HFFc6 (cell line): ENCODE measurements at regions not wholly inside any gene's neighbourhood (a gene's known extent, or its start where the extent isn't known, plus 50 kb on each side); places are given as distances from the start of the nearest gene placed in this dataset.

ENCODE experiments used
- DNase-seq: peaks from one replicate; pipeline ENCODE4 v3.0.0-alpha.2; 2018
- H3K27ac Mint-ChIP-seq: 2 replicates; pipeline ENCODE4 v1.8.0; 2020; ENCODE audit warnings: mild to moderate bottlenecking, mixed read lengths
- H3K27me3 Mint-ChIP-seq: 2 replicates; pipeline ENCODE4 v1.8.0; 2021; ENCODE audit warnings: mild to moderate bottlenecking, moderate library complexity, mixed read lengths; ENCODE audit not compliant: insufficient read depth
- H3K36me3 Mint-ChIP-seq: 2 replicates; pipeline ENCODE4 v1.8.0; 2021; ENCODE audit warnings: low read depth, mixed read lengths
- H3K4me1 Mint-ChIP-seq: 2 replicates; pipeline ENCODE4 v1.8.0; 2020; ENCODE audit warnings: low read depth, mixed read lengths
- H3K4me3 Mint-ChIP-seq: 2 replicates; pipeline ENCODE4 v1.8.0; 2020; ENCODE audit warnings: mild to moderate bottlenecking, moderate library complexity, mixed read lengths
- H3K9me3 Mint-ChIP-seq: 2 replicates; pipeline ENCODE4 v1.8.0; 2020; ENCODE audit warnings: mild to moderate bottlenecking, mixed read lengths
- TF ChIP-seq, protein P1 (sequence below): fragments of 200-600 bp; sonication (generic); IDR thresholded peaks from 2 replicates; pipeline ENCODE4 v1.5.0; 2021; ENCODE audit warnings: antibody characterized with exemption, mild to moderate bottlenecking

GRCh38 chr17:79560527-79560926 lies 50.3 kb downstream of the RBFOX3 start:
- Mint-ChIP-seq H3K9me3 (peaks cover 23% of the 10 kb centered on the region), H3K4me1 (peaks cover 10% of the 10 kb centered on the region; the same call in 1 of the 2 replicates), H3K4me3 (no peak overlapping the region), H3K27ac (no peak overlapping the region), H3K36me3 (no peaks in the 10 kb centered on the region), H3K27me3 (peaks cover 6% of the 10 kb centered on the region)
- TF ChIP-seq, protein P1, sequence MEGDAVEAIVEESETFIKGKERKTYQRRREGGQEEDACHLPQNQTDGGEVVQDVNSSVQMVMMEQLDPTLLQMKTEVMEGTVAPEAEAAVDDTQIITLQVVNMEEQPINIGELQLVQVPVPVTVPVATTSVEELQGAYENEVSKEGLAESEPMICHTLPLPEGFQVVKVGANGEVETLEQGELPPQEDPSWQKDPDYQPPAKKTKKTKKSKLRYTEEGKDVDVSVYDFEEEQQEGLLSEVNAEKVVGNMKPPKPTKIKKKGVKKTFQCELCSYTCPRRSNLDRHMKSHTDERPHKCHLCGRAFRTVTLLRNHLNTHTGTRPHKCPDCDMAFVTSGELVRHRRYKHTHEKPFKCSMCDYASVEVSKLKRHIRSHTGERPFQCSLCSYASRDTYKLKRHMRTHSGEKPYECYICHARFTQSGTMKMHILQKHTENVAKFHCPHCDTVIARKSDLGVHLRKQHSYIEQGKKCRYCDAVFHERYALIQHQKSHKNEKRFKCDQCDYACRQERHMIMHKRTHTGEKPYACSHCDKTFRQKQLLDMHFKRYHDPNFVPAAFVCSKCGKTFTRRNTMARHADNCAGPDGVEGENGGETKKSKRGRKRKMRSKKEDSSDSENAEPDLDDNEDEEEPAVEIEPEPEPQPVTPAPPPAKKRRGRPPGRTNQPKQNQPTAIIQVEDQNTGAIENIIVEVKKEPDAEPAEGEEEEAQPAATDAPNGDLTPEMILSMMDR = no peak
- no peak for DNase-seq

DNA sequence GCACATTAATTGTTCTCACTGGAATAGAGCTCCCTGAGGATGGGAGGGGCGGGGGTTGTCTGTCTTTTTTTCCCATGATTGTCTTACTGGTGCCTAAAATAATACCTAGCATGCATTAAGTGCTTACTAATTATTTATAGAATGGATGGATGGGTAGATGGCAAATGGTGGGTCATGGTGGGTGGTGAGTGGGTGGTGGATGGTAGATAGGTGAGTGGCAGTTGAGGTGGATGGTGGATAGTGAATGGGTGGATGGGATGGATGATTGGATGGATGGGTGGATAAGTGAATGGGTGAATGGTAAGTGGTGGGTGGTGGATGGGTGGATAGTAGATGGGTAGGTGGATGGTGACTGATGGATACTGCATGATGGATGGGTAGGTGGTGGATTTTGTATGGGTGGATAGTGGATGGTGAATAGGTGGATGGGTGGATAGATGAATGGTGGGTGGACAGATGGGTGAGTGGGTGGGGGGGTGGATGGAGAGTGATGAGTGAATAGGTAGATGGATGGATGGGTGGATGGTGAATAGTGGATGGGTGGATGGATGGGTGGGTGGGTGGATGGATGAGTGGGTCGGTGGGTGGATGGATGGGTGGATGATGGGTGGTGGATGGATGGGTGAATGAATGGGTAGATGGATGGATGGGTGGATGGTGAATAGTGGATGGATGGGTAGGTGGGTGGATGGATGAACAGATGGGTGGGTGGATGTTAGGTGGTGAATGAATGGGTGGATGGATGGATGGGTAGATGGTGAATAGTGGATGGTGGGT lies 51.6 kb downstream of the RBFOX3 start:
- TF ChIP-seq, protein P1 = no peak
- H3K27me3 Mint-ChIP-seq = peaks cover 6% of the 10 kb centered on the region
- DNase-seq = no peak
- H3K4me1 Mint-ChIP-seq = peaks cover 10% of the 10 kb centered on the region; the same call in 1 of the 2 replicates
- H3K4me3 Mint-ChIP-seq = no peak overlapping the region
- H3K9me3 Mint-ChIP-seq = peaks cover 25% of the 10 kb centered on the region
- H3K36me3 Mint-ChIP-seq = no peaks in the 10 kb centered on the region
- no peak overlapping the region for H3K27ac Mint-ChIP-seq

DNA sequence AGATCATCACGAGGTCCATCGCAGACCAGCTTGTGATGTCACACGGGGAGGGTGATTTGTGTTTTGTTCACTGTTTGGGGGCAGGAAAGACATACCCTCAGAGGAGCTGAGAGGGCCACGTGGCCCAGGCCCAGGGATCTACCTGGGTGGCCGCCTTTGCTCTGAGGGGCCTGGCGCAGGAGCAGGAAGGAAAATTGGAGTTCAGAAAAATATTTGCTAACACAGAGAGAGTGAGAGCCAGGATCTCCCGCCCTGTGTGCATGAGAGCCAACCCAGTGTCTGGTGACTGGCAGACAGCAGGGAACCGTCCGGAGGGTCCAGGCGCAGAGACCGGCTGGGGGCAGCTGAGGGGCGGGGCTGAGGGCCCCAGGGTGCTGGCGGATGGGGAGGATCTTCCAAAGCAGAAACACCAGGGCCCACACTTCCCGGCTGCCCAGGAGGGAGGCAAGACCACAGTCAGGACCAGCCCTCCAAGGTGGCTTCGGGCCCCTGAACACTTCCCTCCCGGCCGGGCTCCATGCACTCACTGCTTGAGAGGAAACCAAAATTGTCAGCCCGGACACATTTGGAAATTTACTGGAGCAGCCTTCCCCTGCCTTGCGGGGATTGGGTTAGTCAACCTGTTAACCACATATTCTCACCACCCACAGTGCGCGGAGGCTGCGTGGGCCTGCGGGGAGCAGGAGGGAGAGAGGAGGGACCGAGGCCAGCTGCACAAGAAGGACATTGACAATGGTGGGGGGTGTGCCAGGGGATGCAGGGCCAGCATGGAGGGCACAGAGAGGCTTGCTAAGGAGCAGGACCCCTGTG lies 52.6 kb downstream of the RBFOX3 start:
- no peak overlapping the region for H3K4me3 Mint-ChIP-seq
- TF ChIP-seq, protein P1 = no peak
- no peak overlapping the region for H3K27ac Mint-ChIP-seq
- no peaks in the 10 kb centered on the region for H3K36me3 Mint-ChIP-seq
- peaks cover 6% of the 10 kb centered on the region for H3K27me3 Mint-ChIP-seq
- DNase-seq = no peak
- H3K4me1 Mint-ChIP-seq = peaks cover 6% of the 10 kb centered on the region; the same call in 1 of the 2 replicates
- H3K9me3 Mint-ChIP-seq = peaks cover 25% of the 10 kb centered on the region

DNA sequence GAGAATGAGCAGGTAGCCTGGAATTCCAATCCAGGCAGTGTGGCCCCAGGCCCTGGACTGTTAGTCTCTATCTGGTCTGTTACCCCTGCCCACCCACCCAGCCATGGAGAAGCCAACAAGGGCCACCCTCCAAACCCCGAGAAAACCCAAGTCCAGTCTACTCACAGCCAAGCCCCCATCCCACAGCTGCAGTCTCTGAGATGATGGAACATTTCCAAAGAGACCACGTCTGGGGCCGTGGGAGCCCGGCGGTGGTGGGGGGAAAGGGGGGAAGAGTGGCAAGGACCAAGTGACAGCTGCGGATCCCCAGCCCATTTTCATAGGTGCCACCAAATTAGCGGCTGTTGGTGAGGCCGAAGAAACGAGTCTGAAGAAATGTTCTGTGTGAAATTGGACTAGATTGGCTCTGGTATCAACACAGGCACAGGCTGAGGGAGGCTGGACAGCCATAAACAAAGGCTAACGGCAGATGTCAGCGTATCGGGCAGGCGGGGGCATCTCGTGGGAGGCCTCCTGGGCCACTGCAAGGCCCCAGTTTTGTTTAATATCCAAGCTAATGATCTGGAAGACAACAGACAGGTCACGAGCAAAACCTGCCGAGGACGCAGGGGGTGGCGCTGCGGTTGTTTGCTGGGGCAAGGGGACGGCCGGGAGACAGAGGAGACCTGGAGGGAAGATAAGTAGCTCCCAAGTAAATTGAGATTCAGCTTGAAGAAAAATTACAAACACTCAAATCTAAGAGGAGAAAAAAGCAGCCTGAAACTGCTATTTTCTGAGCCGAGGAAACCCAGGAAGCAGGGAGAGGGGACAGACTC lies 53.4 kb downstream of the RBFOX3 start:
- H3K4me3 Mint-ChIP-seq = no peak overlapping the region
- DNase-seq = no peak
- peaks cover 25% of the 10 kb centered on the region for H3K9me3 Mint-ChIP-seq
- H3K36me3 Mint-ChIP-seq = no peaks in the 10 kb centered on the region
- H3K4me1 Mint-ChIP-seq = no peaks in the 10 kb centered on the region
- H3K27me3 Mint-ChIP-seq = peaks cover 6% of the 10 kb centered on the region
- TF ChIP-seq, protein P1 = no peak
- no peak overlapping the region for H3K27ac Mint-ChIP-seq

- Mint-ChIP-seq H3K9me3 (peaks cover 25% of the 10 kb centered on the region), H3K4me3 (no peak overlapping the region), H3K27me3 (peaks cover 6% of the 10 kb centered on the region), H3K36me3 (no peaks in the 10 kb centered on the region), H3K4me1 (no peaks in the 10 kb centered on the region), H3K27ac (no peak overlapping the region)
- DNase-seq = no peak
- TF ChIP-seq, protein P1 = no peak
Observed at GRCh38 chr17:79556271-79556670, 54.6 kb downstream of the RBFOX3 start.
